Peyer's patch (tissue), 4 donors: ENCODE measurements at regions not wholly inside any gene's neighbourhood (a gene's known extent, or its start where the extent isn't known, plus 50 kb on each side); places are given as distances from the start of the nearest gene placed in this dataset.

Source experiments
- DNase-seq, 3 donors: peaks; one replicate each; pipeline ENCODE4 v3.0.0-alpha.2; 2017 to 2019
- H3K27ac ChIP-seq, 4 donors: fragments of 200-600 bp; sonication (generic); one replicate each; pipeline ENCODE4 v1.5.1; 2016 to 2019
- H3K27me3 ChIP-seq, 2 donors: fragments of 200-600 bp; sonication (generic); one replicate each; pipeline ENCODE4 v1.5.1; 2019
- H3K36me3 ChIP-seq, 3 donors: fragments of 200-600 bp; sonication (generic); one replicate each; pipeline ENCODE4 v1.5.1; 2016 to 2019
- H3K4me1 ChIP-seq, 4 donors: fragments of 200-600 bp; sonication (generic); one replicate each; pipeline ENCODE4 v1.5.1; 2016 to 2019
- H3K4me3 ChIP-seq, 4 donors: fragments of 200-600 bp; sonication (generic); 1 replicate in 3 of 4; 2 replicates in 1 of 4; pipeline ENCODE4 v1.5.1; 2016 to 2019; ENCODE audit warnings: mild to moderate bottlenecking in 1 of 4
- H3K9me3 ChIP-seq, 4 donors: fragments of 200-600 bp; sonication (generic); one replicate each; pipeline ENCODE4 v1.5.1; 2016 to 2019; ENCODE audit warnings: mild to moderate bottlenecking in 1 of 4
- CTCF ChIP-seq, 6 experiments: fragments of 450-650 bp in 4 of 6; fragments of 200-600 bp in 2 of 6; sonication (generic) in 1 of 6; IDR thresholded peaks; one replicate each; pipeline ENCODE4 v1.5.1; 2017 to 2019; ENCODE audit warnings: antibody characterized with exemption in 6 of 6, mild to moderate bottlenecking in 3 of 6, moderate library complexity in 1 of 6
- POLR2A ChIP-seq, 2 donors: fragments of 450-650 bp; IDR thresholded peaks; one replicate each; pipeline ENCODE4 v1.5.1; 2017; ENCODE audit warnings: antibody characterized with exemption in 2 of 2, mild to moderate bottlenecking in 2 of 2, moderate library complexity in 2 of 2

GRCh38 chr20:20915844-20916243, 190.3 kb downstream of the LINC00237 start:
- H3K4me1 ChIP-seq: no peaks in the 10 kb centered on the region
- no peak overlapping the region for H3K4me3 ChIP-seq
- TF ChIP-seq POLR2A (IDR thresholded peaks at IDR 0.05) (no peak), CTCF (IDR thresholded peaks at IDR 0.05) (no peak)
- no peaks in the 10 kb centered on the region for H3K36me3 ChIP-seq
- no peak for DNase-seq
- no peak overlapping the region for H3K27ac ChIP-seq
- peaks cover 0 to 3% (median 0%) of the 10 kb centered on the region in 4 donors for H3K9me3 ChIP-seq
- H3K27me3 ChIP-seq: no peaks in the 10 kb centered on the region

- H3K36me3 ChIP-seq: no peaks in the 10 kb centered on the region
- H3K9me3 ChIP-seq: no peaks in the 10 kb centered on the region
- no peak overlapping the region for H3K4me3 ChIP-seq
- H3K27ac ChIP-seq: no peak overlapping the region
- no peaks in the 10 kb centered on the region for H3K4me1 ChIP-seq
- H3K27me3 ChIP-seq: no peaks in the 10 kb centered on the region
- DNase-seq: no peak
- TF ChIP-seq CTCF (IDR thresholded peaks at IDR 0.05) (no peak), POLR2A (IDR thresholded peaks at IDR 0.05) (no peak)
Measured at GRCh38 chr20:20904501-20904831, 192.0 kb upstream of the RALGAPA2 start.

GRCh38 chr20:20903773-20904500, 191.5 kb upstream of the RALGAPA2 start:
- Histone ChIP-seq H3K4me1 (no peaks in the 10 kb centered on the region), H3K27me3 (no peaks in the 10 kb centered on the region), H3K36me3 (no peaks in the 10 kb centered on the region), H3K27ac (no peak overlapping the region), H3K4me3 (no peak overlapping the region), H3K9me3 (no peaks in the 10 kb centered on the region)
- TF ChIP-seq CTCF (IDR thresholded peaks at IDR 0.05) (no peak), POLR2A (IDR thresholded peaks at IDR 0.05) (no peak)
- no peak for DNase-seq

GRCh38 chr20:20897922-20898321, 185.5 kb upstream of the RALGAPA2 start:
- Histone ChIP-seq H3K27ac (no peak overlapping the region), H3K4me1 (no peaks in the 10 kb centered on the region), H3K36me3 (no peaks in the 10 kb centered on the region), H3K27me3 (no peaks in the 10 kb centered on the region), H3K9me3 (no peaks in the 10 kb centered on the region), H3K4me3 (no peak overlapping the region)
- no peak for DNase-seq
- no peak for TF ChIP-seq CTCF (IDR thresholded peaks at IDR 0.05)
- no peak for TF ChIP-seq POLR2A (IDR thresholded peaks at IDR 0.05)

GRCh38 chr20:20897145-20897544, 184.7 kb upstream of the RALGAPA2 start:
- TF ChIP-seq CTCF (IDR thresholded peaks at IDR 0.05): no peak
- TF ChIP-seq POLR2A (IDR thresholded peaks at IDR 0.05): no peak
- Histone ChIP-seq H3K36me3 (no peaks in the 10 kb centered on the region), H3K27ac (no peak overlapping the region), H3K4me3 (no peak overlapping the region), H3K27me3 (no peaks in the 10 kb centered on the region), H3K9me3 (no peaks in the 10 kb centered on the region), H3K4me1 (no peaks in the 10 kb centered on the region)
- DNase-seq: no peak

GRCh38 chr20:20896606-20897005, 184.2 kb upstream of the RALGAPA2 start:
- DNase-seq: no peak
- TF ChIP-seq POLR2A (IDR thresholded peaks at IDR 0.05) (no peak), CTCF (IDR thresholded peaks at IDR 0.05) (no peak)

More at GRCh38 chr20:20896606-20897005, 184.2 kb upstream of the RALGAPA2 start:
- Histone ChIP-seq H3K36me3 (no peaks in the 10 kb centered on the region), H3K4me3 (no peak overlapping the region), H3K9me3 (no peaks in the 10 kb centered on the region), H3K4me1 (no peaks in the 10 kb centered on the region), H3K27me3 (no peaks in the 10 kb centered on the region), H3K27ac (no peak overlapping the region)
